GM23338 (cell line): ENCODE measurements at regions not wholly inside any gene's neighbourhood (a gene's known extent, or its start where the extent isn't known, plus 50 kb on each side); places are given as distances from the start of the nearest gene placed in this dataset.

ENCODE experiments used
- CTCF ChIP-seq, 2 experiments: fragments of 200-600 bp in 1 of 2; sonication (generic) in 1 of 2; conservative IDR thresholded peaks; 2 replicates each; pipeline versions ENCODE4 v1.5.1 to v1.6.1; 2016 to 2017; ENCODE audit warnings: antibody characterized with exemption in 2 of 2, low read depth in 2 of 2, mild to moderate bottlenecking in 2 of 2, moderate library complexity in 1 of 2
- EZH2 ChIP-seq: fragments of 200-600 bp; sonication (generic); IDR thresholded peaks from one replicate; pipeline ENCODE4 v1.8.0; 2017; ENCODE audit warnings: antibody characterized with exemption, mild to moderate bottlenecking, low read depth; ENCODE audit not compliant: unreplicated experiment

- TF ChIP-seq CTCF (conservative IDR thresholded peaks at IDR 0.05; ENCODE audit: low read depth in 2 of 2) (no peak), EZH2 (no peak)
Observed at GRCh38 chr1:55310505-55310971, 95.4 kb upstream of the USP24 start.
